Loucy (cell line): ENCODE measurements at regions not wholly inside any gene's neighbourhood (a gene's known extent, or its start where the extent isn't known, plus 50 kb on each side); places are given as distances from the start of the nearest gene placed in this dataset.

Source experiments
- H2AFZ ChIP-seq: fragments of 200-600 bp; sonication (generic); 2 replicates; pipeline ENCODE4 v1.6.0; 2016; ENCODE audit warnings: antibody characterized with exemption, mild to moderate bottlenecking, low read length, moderate library complexity
- H3F3A ChIP-seq: fragments of 200-600 bp; 2 replicates; pipeline ENCODE4 v1.6.0; 2016; ENCODE audit warnings: antibody characterized with exemption, low read depth, mild to moderate bottlenecking
- H3K27me3 ChIP-seq: fragments of 200-600 bp; sonication (generic); 2 replicates; pipeline ENCODE4 v1.6.1; 2014; ENCODE audit warnings: low read length, mild to moderate bottlenecking; ENCODE audit not compliant: insufficient read depth, poor library complexity, severe bottlenecking
- H3K36me3 ChIP-seq: fragments of 200-600 bp; sonication (generic); 2 replicates; pipeline ENCODE4 v1.6.1; 2016; ENCODE audit warnings: low read length; ENCODE audit not compliant: insufficient read depth
- H3K4me1 ChIP-seq: fragments of 200-600 bp; sonication (generic); 2 replicates; pipeline ENCODE4 v1.5.1; 2014; ENCODE audit warnings: low read length, mild to moderate bottlenecking; ENCODE audit not compliant: insufficient read depth, poor library complexity, severe bottlenecking
- H3K4me2 ChIP-seq: fragments of 200-600 bp; sonication (generic); 2 replicates; pipeline ENCODE4 v1.6.0; 2014; ENCODE audit warnings: antibody characterized with exemption, low read length, low read depth, mild to moderate bottlenecking; ENCODE audit not compliant: poor library complexity, severe bottlenecking
- H3K4me3 ChIP-seq: fragments of 200-600 bp; sonication (generic); 2 replicates; pipeline ENCODE4 v1.5.1; 2014; ENCODE audit warnings: low read length, mild to moderate bottlenecking, mixed read lengths; ENCODE audit not compliant: poor library complexity, severe bottlenecking
- H3K79me2 ChIP-seq: fragments of 200-600 bp; sonication (generic); 2 replicates; pipeline ENCODE4 v1.6.1; 2014; ENCODE audit warnings: low read length; ENCODE audit not compliant: insufficient read depth
- H3K9ac ChIP-seq: fragments of 200-600 bp; sonication (generic); 2 replicates; pipeline ENCODE4 v1.6.0; 2014; ENCODE audit warnings: mild to moderate bottlenecking, low read depth, low read length, moderate library complexity; ENCODE audit not compliant: poor library complexity, severe bottlenecking
- H3K9me2 ChIP-seq: fragments of 200-600 bp; sonication (generic); replicated peaks from 2 replicates; pipeline ENCODE4 v1.6.1; 2016; ENCODE audit warnings: low read depth, low read length, mixed read lengths
- H3K9me3 ChIP-seq: fragments of 200-600 bp; sonication (generic); 2 replicates; pipeline ENCODE4 v1.6.1; 2014; ENCODE audit warnings: mild to moderate bottlenecking, antibody characterized with exemption, low read length, low read depth; ENCODE audit not compliant: insufficient read depth
- H4K20me1 ChIP-seq: fragments of 200-600 bp; sonication (generic); 2 replicates; pipeline ENCODE4 v1.6.0; 2014; ENCODE audit warnings: antibody characterized with exemption, low read length, mild to moderate bottlenecking; ENCODE audit not compliant: insufficient read depth, poor library complexity, severe bottlenecking
- CTCF ChIP-seq: fragments of 200-600 bp; sonication (generic); conservative IDR thresholded peaks from 2 replicates; pipeline ENCODE4 v1.5.1; 2014; ENCODE audit warnings: mild to moderate bottlenecking, antibody characterized with exemption, low read length
- EZH2phosphoT487 ChIP-seq: fragments of 200-600 bp; IDR thresholded peaks from 2 replicates; pipeline ENCODE4 v1.6.1; 2018; ENCODE audit warnings: antibody characterized with exemption, mild to moderate bottlenecking, moderate library complexity, borderline replicate concordance

- Histone ChIP-seq H3K36me3 (no peaks in the 10 kb centered on the region), H3K9me2 (no peaks in the 10 kb centered on the region), H3K4me3 (no peak overlapping the region), H3K27me3 (no peaks in the 10 kb centered on the region), H3K9me3 (0 out of 2 replicates have a peak, but pooled peaks cover 4% of the 10 kb centered on the region), H4K20me1 (no peaks in the 10 kb centered on the region), H3K4me1 (peaks cover 26% of the 10 kb centered on the region), H3K4me2 (no peak overlapping the region), H3K79me2 (no peaks in the 10 kb centered on the region), H3K9ac (no peak overlapping the region), H2AFZ (no peak overlapping the region), H3F3A (peaks cover 5% of the 10 kb centered on the region; the same call in 1 of the 2 replicates)
- TF ChIP-seq CTCF (no peak), EZH2phosphoT487 (no peak)
Observed at GRCh38 chr1:93813076-93813475, 65.9 kb downstream of the DNTTIP2 start.

DNA sequence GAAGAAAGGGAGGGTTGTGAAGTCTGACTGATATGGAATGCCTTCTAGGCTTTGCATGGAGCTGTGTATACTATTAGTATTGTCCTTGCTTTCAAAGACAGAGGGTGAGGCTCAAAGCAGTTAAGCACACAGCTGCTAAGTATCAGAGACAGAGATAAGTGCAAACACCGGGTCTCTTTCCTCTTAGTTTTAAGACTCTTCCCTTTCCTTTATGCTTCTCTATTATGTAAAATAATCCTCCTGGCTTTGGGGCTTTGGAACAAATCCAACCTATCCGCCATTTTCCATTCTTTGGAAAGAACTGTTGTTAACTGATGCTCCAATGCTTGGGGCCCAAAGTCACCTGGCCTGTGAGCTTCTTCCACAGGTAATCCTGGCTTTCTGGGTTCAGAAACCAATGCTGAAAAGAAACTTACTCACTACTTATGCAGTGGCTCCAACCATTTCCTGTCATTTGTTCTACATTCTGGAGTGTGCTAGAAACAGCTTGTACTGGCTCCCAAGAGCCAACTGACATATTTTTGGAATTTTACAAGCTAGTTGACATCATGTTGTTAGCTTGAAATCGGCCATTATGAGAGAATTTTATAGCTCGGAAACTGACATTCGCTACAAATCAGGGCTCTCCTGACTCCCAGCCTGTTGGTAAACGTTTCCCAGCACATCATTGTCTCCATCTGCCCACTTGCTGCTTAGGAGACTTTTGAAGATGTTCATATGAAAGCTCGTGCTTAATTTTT, 67.5 kb downstream of the DNTTIP2 start:
- H3K4me3 ChIP-seq, result no peak overlapping the region
- H3K36me3 ChIP-seq, result no peaks in the 10 kb centered on the region
- TF ChIP-seq EZH2phosphoT487, result no peak
- TF ChIP-seq CTCF, result no peak
- H2AFZ ChIP-seq, result no peak overlapping the region
- H3K9me3 ChIP-seq, result 0 out of 2 replicates have a peak, but pooled peaks cover 5% of the 10 kb centered on the region
- H3K4me2 ChIP-seq, result no peak overlapping the region
- no peaks in the 10 kb centered on the region for H3K27me3 ChIP-seq
- no peak overlapping the region for H3K9ac ChIP-seq
- no peaks in the 10 kb centered on the region for H3K9me2 ChIP-seq
- no peaks in the 10 kb centered on the region for H4K20me1 ChIP-seq
- no peaks in the 10 kb centered on the region for H3K79me2 ChIP-seq
- H3K4me1 ChIP-seq, result peaks cover 13% of the 10 kb centered on the region
- H3F3A ChIP-seq, result no peaks in the 10 kb centered on the region

DNA sequence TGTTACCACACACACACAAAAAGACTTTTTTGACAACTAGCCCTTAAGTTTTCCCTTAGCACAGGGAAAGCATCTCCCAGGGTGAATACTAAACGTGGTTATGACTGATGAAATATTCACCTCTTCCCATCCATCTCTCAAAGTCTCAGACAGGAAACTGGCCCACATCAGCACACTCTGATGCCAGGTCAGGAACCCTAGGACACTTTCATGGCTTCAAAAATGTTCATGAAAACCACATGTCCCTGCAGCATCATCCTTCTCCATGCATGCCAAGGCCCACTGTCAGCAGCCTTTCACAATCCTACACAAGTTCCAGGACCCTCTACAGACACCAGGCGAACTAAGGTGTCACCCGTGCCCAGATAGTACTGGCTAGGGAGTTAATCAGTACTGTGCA, 68.7 kb downstream of the DNTTIP2 start:
- no peak overlapping the region for H2AFZ ChIP-seq
- H4K20me1 ChIP-seq, result no peaks in the 10 kb centered on the region
- H3K27me3 ChIP-seq, result no peaks in the 10 kb centered on the region
- no peak overlapping the region for H3K9ac ChIP-seq
- no peaks in the 10 kb centered on the region for H3K79me2 ChIP-seq
- H3K4me1 ChIP-seq, result peaks cover under 1% of the 10 kb centered on the region
- H3K9me2 ChIP-seq, result no peaks in the 10 kb centered on the region
- no peak overlapping the region for H3K4me2 ChIP-seq
- H3F3A ChIP-seq, result no peaks in the 10 kb centered on the region
- 0 out of 2 replicates have a peak, but pooled peaks cover 5% of the 10 kb centered on the region for H3K9me3 ChIP-seq
- H3K4me3 ChIP-seq, result no peak overlapping the region
- no peaks in the 10 kb centered on the region for H3K36me3 ChIP-seq
- no peak for TF ChIP-seq EZH2phosphoT487
- TF ChIP-seq CTCF, result no peak
